H1 (cell line): ENCODE measurements at regions not wholly inside any gene's neighbourhood (a gene's known extent, or its start where the extent isn't known, plus 50 kb on each side); places are given as distances from the start of the nearest gene placed in this dataset.

Source experiments
- CTCF ChIA-PET: fragments of 300-600 bp; sonication (Branson Sonifier 250); formaldehyde crosslinking; loops from one replicate; lab custom pipeline; 2021; ENCODE audit not compliant: partially characterized antibody; lab: Charles Lee
- POLR2A ChIA-PET: fragments of 300-600 bp; sonication (Branson Sonifier 250); formaldehyde crosslinking; loops from one replicate; lab custom pipeline; 2021; ENCODE audit warnings: inconsistent platforms; ENCODE audit not compliant: partially characterized antibody; lab: Charles Lee
- DNase-seq, 2 experiments: peaks; one replicate each; pipeline versions ENCODE4 v3.0.0 to v3.0.0-alpha.2; 2010 to 2022; ENCODE audit warnings: low spot score in 2 of 2, low read depth in 1 of 2, mixed read lengths in 1 of 2
- FAIRE-seq: peaks from 2 replicates; lab custom pipeline; 2011; peaks lifted over from hg19 to GRCh38; lab: Jason Lieb, UNC
- H2AFZ ChIP-seq: 2 replicates; pipeline ENCODE4 v1.8.1; 2012; ENCODE audit warnings: low read length, inconsistent platforms
- H2AK5ac ChIP-seq: 2 replicates; pipeline ENCODE4 v1.6.1; 2013; ENCODE audit warnings: low read depth, low read length
- H2BK120ac ChIP-seq: replicated peaks from 2 replicates; pipeline ENCODE3; 2013; ENCODE audit warnings: low read depth, low read length, inconsistent platforms
- H2BK12ac ChIP-seq: 2 replicates; pipeline ENCODE4 v1.6.1; 2013; ENCODE audit warnings: low read depth, low read length
- H2BK15ac ChIP-seq: 2 replicates; pipeline ENCODE4 v1.6.1; 2013; ENCODE audit warnings: low read length
- H2BK20ac ChIP-seq: 2 replicates; pipeline ENCODE4 v1.6.1; 2013; ENCODE audit warnings: low read length
- H2BK5ac ChIP-seq: 2 replicates; pipeline ENCODE4 v1.6.1; 2013; ENCODE audit warnings: low read depth, low read length
- H3K14ac ChIP-seq: 2 replicates; pipeline ENCODE4 v1.6.1; 2013; ENCODE audit warnings: inconsistent platforms; ENCODE audit not compliant: insufficient read length
- H3K18ac ChIP-seq: 2 replicates; pipeline ENCODE4 v1.6.1; 2013; ENCODE audit warnings: low read length; ENCODE audit errors: extremely low read depth
- H3K23ac ChIP-seq: 2 replicates; pipeline ENCODE4 v1.6.1; 2013; ENCODE audit warnings: inconsistent platforms; ENCODE audit not compliant: insufficient read length
- H3K23me2 ChIP-seq: 2 replicates; pipeline ENCODE4 v1.6.1; 2013; ENCODE audit warnings: low read depth, low read length
- H3K27ac ChIP-seq: 2 replicates; pipeline ENCODE4 v1.6.1; 2011; ENCODE audit warnings: low read depth, low read length, inconsistent platforms
- H3K27me3 ChIP-seq, 4 experiments: replicated peaks in 1 of 4; 1 replicate in 1 of 4; 2 replicates in 3 of 4; pipeline versions ENCODE4 v1.6.1 to v1.8.1; 2011 to 2013; ENCODE audit warnings: low read length in 3 of 4, mild to moderate bottlenecking in 3 of 4, inconsistent platforms in 2 of 4, mixed read lengths in 2 of 4, moderate library complexity in 1 of 4; ENCODE audit not compliant: control insufficient read depth in 3 of 4, insufficient read depth in 3 of 4; ENCODE audit errors: extremely low read depth in 1 of 4
- H3K36me3 ChIP-seq, 4 experiments: 2 replicates each; pipeline versions ENCODE4 v1.6.1 to v1.8.1; 2011 to 2013; ENCODE audit warnings: mild to moderate bottlenecking in 4 of 4, low read length in 3 of 4, moderate library complexity in 2 of 4, control low read depth in 1 of 4, inconsistent platforms in 1 of 4; ENCODE audit not compliant: insufficient read depth in 4 of 4, control insufficient read depth in 2 of 4
- H3K4ac ChIP-seq: replicated peaks from 2 replicates; pipeline ENCODE3; 2013; ENCODE audit warnings: low read length, low read depth, mixed read lengths, inconsistent platforms; ENCODE audit not compliant: insufficient read length
- H3K4me1 ChIP-seq, 4 experiments: replicated peaks in 1 of 4; 1 replicate in 1 of 4; 2 replicates in 3 of 4; pipeline versions ENCODE4 v1.6.1 to v1.8.1; 2011 to 2013; ENCODE audit warnings: low read length in 3 of 4, inconsistent platforms in 2 of 4, mixed read lengths in 1 of 4; ENCODE audit not compliant: insufficient read depth in 4 of 4, control insufficient read depth in 3 of 4
- H3K4me2 ChIP-seq, 2 experiments: 2 replicates each; pipeline versions ENCODE4 v1.6.1 to v1.8.1; 2011 to 2013; ENCODE audit warnings: low read depth in 2 of 2, low read length in 2 of 2, control low read depth in 1 of 2, inconsistent platforms in 1 of 2, mild to moderate bottlenecking in 1 of 2; ENCODE audit not compliant: insufficient read depth in 1 of 2
- H3K4me3 ChIP-seq, 4 experiments: fragments of 200-600, 300-600 bp in 1 of 4; sonication (generic), shearing (Covaris generic), sonication (Bioruptor Twin) in 1 of 4; 2 replicates each; pipeline versions ENCODE4 v1.5.1 to v1.8.1; 2011 to 2016; ENCODE audit warnings: low read length in 4 of 4, low read depth in 3 of 4, control low read depth in 2 of 4, inconsistent platforms in 2 of 4, mild to moderate bottlenecking in 2 of 4, mixed read lengths in 1 of 4, moderate library complexity in 1 of 4; ENCODE audit not compliant: insufficient read depth in 2 of 4; ENCODE audit errors: extremely low read depth in 1 of 4
- H3K56ac ChIP-seq: replicated peaks from 2 replicates; pipeline ENCODE3; 2013; ENCODE audit warnings: low read depth, mild to moderate bottlenecking, mixed read lengths, low read length, inconsistent platforms; ENCODE audit not compliant: insufficient read length
- H3K79me1 ChIP-seq: 2 replicates; pipeline ENCODE4 v1.6.1; 2013; ENCODE audit warnings: low read depth, low read length, control low read depth
- H3K79me2 ChIP-seq, 2 experiments: 2 replicates each; pipeline versions ENCODE4 v1.6.1 to v1.8.1; 2012 to 2013; ENCODE audit warnings: low read length in 2 of 2, mild to moderate bottlenecking in 2 of 2, inconsistent platforms in 1 of 2; ENCODE audit not compliant: insufficient read depth in 2 of 2, control insufficient read depth in 1 of 2
- H3K9ac ChIP-seq, 4 experiments: replicated peaks in 1 of 4; 1 replicate in 1 of 4; 2 replicates in 3 of 4; pipeline versions ENCODE4 v1.6.1 to v1.8.1; 2011 to 2013; ENCODE audit warnings: low read depth in 3 of 4, low read length in 3 of 4, control low read depth in 2 of 4, mild to moderate bottlenecking in 2 of 4, moderate library complexity in 2 of 4, inconsistent platforms in 1 of 4; ENCODE audit errors: extremely low read depth in 1 of 4
- H3K9me3 ChIP-seq, 2 experiments: 2 replicates each; pipeline versions ENCODE4 v1.6.1 to v1.8.1; 2012 to 2013; ENCODE audit warnings: mild to moderate bottlenecking in 2 of 2, moderate library complexity in 2 of 2, control low read depth in 1 of 2, inconsistent platforms in 1 of 2, low read depth in 1 of 2, low read length in 1 of 2, mixed read lengths in 1 of 2; ENCODE audit not compliant: insufficient read depth in 2 of 2
- H4K20me1 ChIP-seq, 2 experiments: replicated peaks in 1 of 2; 2 replicates each; pipeline versions ENCODE3 to v1.8.1; 2011 to 2013; ENCODE audit warnings: inconsistent platforms in 2 of 2, low read length in 2 of 2, mild to moderate bottlenecking in 1 of 2; ENCODE audit not compliant: insufficient read depth in 2 of 2, control insufficient read depth in 1 of 2
- H4K5ac ChIP-seq: 2 replicates; pipeline ENCODE4 v1.6.1; 2013; ENCODE audit warnings: low read length, low read depth, mixed read lengths, inconsistent platforms; ENCODE audit not compliant: insufficient read length
- H4K8ac ChIP-seq: 2 replicates; pipeline ENCODE4 v1.8.0; 2013; ENCODE audit warnings: mild to moderate bottlenecking, moderate library complexity, low read length, inconsistent platforms; ENCODE audit not compliant: insufficient read depth; ENCODE audit errors: extremely low read depth
- H4K91ac ChIP-seq: replicated peaks from 2 replicates; pipeline ENCODE3; 2013; ENCODE audit warnings: low read length, mixed read lengths, inconsistent platforms; ENCODE audit not compliant: insufficient read length
- CREB1 ChIP-seq: IDR thresholded peaks from 2 replicates; pipeline ENCODE4 v1.6.1; 2012; ENCODE audit warnings: inconsistent platforms
- JUND ChIP-seq: IDR thresholded peaks from 2 replicates; pipeline ENCODE4 v1.6.1; 2011; ENCODE audit warnings: mild to moderate bottlenecking, improper control_type of control experiment, low read length
- KDM4A ChIP-seq: IDR thresholded peaks from one replicate; pipeline ENCODE4 v1.7.1; 2012; ENCODE audit warnings: low read depth, mild to moderate bottlenecking, moderate library complexity, low read length, inconsistent platforms; ENCODE audit not compliant: severe bottlenecking
- KDM5A ChIP-seq: fragments of 200-600 bp; IDR thresholded peaks from 2 replicates; pipeline ENCODE4 v1.7.1; 2012; ENCODE audit warnings: mild to moderate bottlenecking, low read length, inconsistent platforms, mixed read lengths
- NANOG ChIP-seq: IDR thresholded peaks from 2 replicates; pipeline ENCODE4 v1.6.1; 2011; ENCODE audit warnings: low read length, low read depth, mild to moderate bottlenecking, inconsistent platforms; ENCODE audit not compliant: insufficient read depth, poor library complexity, severe bottlenecking
- SAP30 ChIP-seq: fragments of 300-600 bp; sonication (generic); IDR thresholded peaks from 2 replicates; pipeline ENCODE4 v1.7.1; 2012; ENCODE audit warnings: low read length, moderate library complexity, mild to moderate bottlenecking, inconsistent platforms; ENCODE audit not compliant: insufficient read depth, insufficient replicate concordance
- SIRT6 ChIP-seq: IDR thresholded peaks from one replicate; pipeline ENCODE4 v1.7.1; 2012; ENCODE audit warnings: low read length, inconsistent platforms
- SP2 ChIP-seq: IDR thresholded peaks from 2 replicates; pipeline ENCODE4 v1.6.1; 2012; ENCODE audit warnings: mild to moderate bottlenecking, low read length, inconsistent platforms
- WGBS, 2 experiments: shearing (Covaris generic) in 1 of 2; methylation state at CpG; one replicate each; pipeline versions ENCODE4 v1.1.6 to v1.1.7; 2013 to 2015; ENCODE audit warnings: low lambda C conversion rate in 2 of 2, mixed read lengths in 2 of 2, inconsistent platforms in 1 of 2, low coverage in 1 of 2, missing lambda C conversion rate in 1 of 2; ENCODE audit not compliant: insufficient replicate concordance in 2 of 2, insufficient coverage in 1 of 2, insufficient read length in 1 of 2; ENCODE audit errors: extremely low coverage in 1 of 2, missing lambda C conversion rate in 1 of 2; 5-methylcytosine and 5-hydroxymethylcytosine counted together
- TF ChIP-seq, protein P1 (sequence below): IDR thresholded peaks from 2 replicates; pipeline ENCODE4 v1.6.1; 2012; ENCODE audit warnings: inconsistent platforms

DNA sequence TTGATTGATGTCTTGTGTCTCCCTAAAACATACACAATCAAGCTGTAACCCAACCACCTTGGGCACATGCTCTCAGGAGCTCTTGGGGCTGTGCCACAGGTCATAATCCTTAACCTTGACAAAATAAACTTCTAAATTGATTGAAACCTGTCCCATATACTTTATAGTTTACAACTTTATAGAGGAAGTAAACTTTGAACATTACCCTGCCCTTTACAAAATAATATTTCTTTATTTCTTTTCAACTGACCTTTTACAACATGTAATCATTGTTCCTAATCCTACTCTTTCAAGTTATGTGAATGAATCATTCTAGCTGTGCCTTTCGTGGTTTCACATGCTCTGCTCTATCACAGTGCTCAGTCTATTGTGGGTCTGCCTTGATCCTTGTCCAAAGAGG is 118.3 kb upstream of the ATP1A1 start:
- H4K91ac ChIP-seq = no peak overlapping the region
- POLR2A ChIA-PET = no interaction called here
- no peaks in the 10 kb centered on the region for H3K36me3 ChIP-seq
- H2AFZ ChIP-seq = no peak overlapping the region
- no peak overlapping the region for H2AK5ac ChIP-seq
- no peak for DNase-seq
- no peak overlapping the region for H2BK5ac ChIP-seq
- H3K14ac ChIP-seq = no peak overlapping the region
- no peak for TF ChIP-seq SP2
- no peak for TF ChIP-seq NANOG
- no peak for TF ChIP-seq KDM4A
- TF ChIP-seq SIRT6 = no peak
- TF ChIP-seq, protein P1, sequence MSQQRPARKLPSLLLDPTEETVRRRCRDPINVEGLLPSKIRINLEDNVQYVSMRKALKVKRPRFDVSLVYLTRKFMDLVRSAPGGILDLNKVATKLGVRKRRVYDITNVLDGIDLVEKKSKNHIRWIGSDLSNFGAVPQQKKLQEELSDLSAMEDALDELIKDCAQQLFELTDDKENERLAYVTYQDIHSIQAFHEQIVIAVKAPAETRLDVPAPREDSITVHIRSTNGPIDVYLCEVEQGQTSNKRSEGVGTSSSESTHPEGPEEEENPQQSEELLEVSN = no peak
- TF ChIP-seq SAP30 = no peak
- no peak for TF ChIP-seq CREB1
- TF ChIP-seq JUND = no peak
- no peak for TF ChIP-seq KDM5A
- TF ChIP-seq, all 59 proteins: peak for 0
- Histone ChIP-seq H4K20me1 (no peaks in the 10 kb centered on the region), H3K9me3 (no peaks in the 10 kb centered on the region), H3K9ac (no peak overlapping the region), H3K23ac (no peak overlapping the region), H3K56ac (no peak overlapping the region), H2BK20ac (no peak overlapping the region), H2BK15ac (no peak overlapping the region), H4K5ac (no peak overlapping the region), H2BK120ac (no peak overlapping the region), H2BK12ac (no peak overlapping the region), H3K79me2 (no peaks in the 10 kb centered on the region), H4K8ac (no peak overlapping the region), H3K4me2 (no peak overlapping the region), H3K4ac (no peak overlapping the region), H3K23me2 (no peaks in the 10 kb centered on the region), H3K79me1 (no peaks in the 10 kb centered on the region), H3K27me3 (no peaks in the 10 kb centered on the region), H3K18ac (no peak overlapping the region), H3K4me3 (no peak overlapping the region), H3K4me1 (peaks cover 0 to 5% (median 0%) of the 10 kb centered on the region in 4 experiments; a peak in 1 of 7 replicates), H3K27ac (no peak overlapping the region)
- no peak for FAIRE-seq
- CTCF ChIA-PET = interaction anchor here (1.0 kb wide), 1 partner anchor 16 kb away, joined by 5 read pairs; no protein-coding TSS in a partner anchor
- 93% methylated on average over 1 of the region's 1 CpG; no CpG with 5 or more reads in 1 of the 2 experiments for WGBS, 2 experiments
